ENCODE measurements at regions not wholly inside any gene's neighbourhood (a gene's known extent, or its start where the extent isn't known, plus 50 kb on each side); places are given as distances from the start of the nearest gene placed in this dataset.
"Not testable (repeated sequence)": the region's sequence is repeated elsewhere in the genome, so short reads cannot be mapped to it uniquely, and the experiment has no call there.

DNA sequence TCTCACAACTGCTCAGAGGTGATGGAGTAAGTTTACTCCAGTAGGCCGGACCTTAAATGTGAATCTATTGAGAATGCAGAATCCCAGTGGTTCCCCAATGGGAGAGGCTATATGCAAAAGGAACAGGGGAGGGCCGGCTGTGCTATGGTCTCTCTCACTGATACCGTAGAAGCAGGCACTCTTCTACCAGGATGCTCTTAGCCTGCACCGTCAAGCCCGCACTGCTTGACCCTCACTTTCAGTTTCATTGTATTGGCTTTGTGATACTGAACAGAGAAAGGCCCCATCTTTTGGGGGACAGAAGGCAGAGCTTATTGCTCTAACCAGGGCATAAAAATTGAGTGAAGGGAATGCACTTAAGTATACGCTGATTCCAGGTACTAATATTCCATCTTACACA, 615.0 kb upstream of the RGMB start:
- H3K4me1 ChIP-seq (ENCODE audit: insufficient read depth, low read length): no peaks in the 10 kb centered on the region
- H3K27me3 ChIP-seq (ENCODE audit: insufficient read depth, low read length): no peaks in the 10 kb centered on the region
- no peaks in the 10 kb centered on the region for H3K9me3 ChIP-seq (ENCODE audit: insufficient read depth, low read depth, low read length)
- no peak overlapping the region for H3K27ac ChIP-seq (ENCODE audit: low read length)
- H3K9ac ChIP-seq (ENCODE audit: low read depth, low read length): no peak overlapping the region
- no peak overlapping the region for H3K4me3 ChIP-seq (ENCODE audit: low read length)
- no peaks in the 10 kb centered on the region for H3K36me3 ChIP-seq (ENCODE audit: insufficient read depth, low read depth, low read length)

DNA sequence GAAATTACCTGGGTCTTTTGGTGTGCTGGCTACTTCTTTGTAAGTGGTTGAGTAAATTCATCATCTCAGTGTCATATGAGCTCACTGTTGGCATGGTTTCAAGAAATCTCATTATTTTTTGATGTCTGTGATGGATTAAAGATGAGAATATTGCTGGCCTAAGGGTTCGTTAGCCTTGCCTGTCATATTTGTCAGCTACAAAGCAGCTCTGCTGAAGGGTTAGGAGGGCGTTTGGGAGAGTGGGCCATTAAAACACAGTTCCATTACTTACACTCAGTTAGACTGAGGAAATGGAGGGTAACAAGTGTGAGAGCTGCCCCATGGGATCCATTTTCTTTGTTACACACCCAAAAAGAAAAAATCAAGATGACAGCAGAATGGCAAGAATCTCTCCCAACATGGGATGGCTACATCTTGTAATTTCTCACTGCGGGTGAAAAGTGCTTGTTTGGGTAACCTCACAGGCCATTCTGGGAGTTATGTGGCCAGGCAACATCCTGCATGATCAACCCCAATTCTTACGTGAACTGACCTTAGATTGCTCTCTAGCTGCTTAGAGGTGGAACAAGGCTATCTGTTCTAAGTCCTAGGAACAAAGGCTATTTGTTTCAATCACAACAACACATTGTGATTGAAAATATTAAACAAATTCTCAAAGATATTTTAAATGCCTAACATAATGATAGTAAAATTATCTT, 609.5 kb upstream of the RGMB start:
- Histone ChIP-seq H3K27ac (ENCODE audit: low read length) (no peak overlapping the region), H3K36me3 (ENCODE audit: insufficient read depth, low read depth, low read length) (no peaks in the 10 kb centered on the region), H3K9ac (ENCODE audit: low read depth, low read length) (no peak overlapping the region), H3K27me3 (ENCODE audit: insufficient read depth, low read length) (no peaks in the 10 kb centered on the region), H3K4me3 (ENCODE audit: low read length) (no peak overlapping the region), H3K9me3 (ENCODE audit: insufficient read depth, low read depth, low read length) (no peaks in the 10 kb centered on the region), H3K4me1 (ENCODE audit: insufficient read depth, low read length) (no peaks in the 10 kb centered on the region)

DNA sequence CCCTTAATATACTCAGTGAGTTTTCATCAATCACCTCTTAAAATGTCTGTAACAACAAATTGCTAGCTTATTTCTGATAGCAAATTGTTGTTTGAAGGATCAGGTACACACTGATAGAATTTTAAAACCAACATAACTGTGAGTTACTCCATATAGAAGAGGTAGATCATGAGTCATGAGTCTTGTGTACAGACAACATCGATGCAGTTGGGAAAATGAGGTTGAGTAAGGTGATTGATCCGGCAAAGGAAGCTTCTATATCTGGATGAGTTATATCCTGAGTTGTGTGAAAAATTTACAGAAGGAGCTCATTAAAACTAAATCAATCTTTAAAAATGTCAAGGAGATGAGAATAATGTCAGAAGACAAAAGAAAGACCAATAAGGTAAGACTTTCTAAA, 604.6 kb upstream of the RGMB start:
- Histone ChIP-seq H3K9ac (ENCODE audit: low read depth, low read length) (no peak overlapping the region), H3K4me3 (ENCODE audit: low read length) (no peak overlapping the region), H3K9me3 (ENCODE audit: insufficient read depth, low read depth, low read length) (no peaks in the 10 kb centered on the region), H3K4me1 (ENCODE audit: insufficient read depth, low read length) (no peaks in the 10 kb centered on the region), H3K27me3 (ENCODE audit: insufficient read depth, low read length) (no peaks in the 10 kb centered on the region), H3K27ac (ENCODE audit: low read length) (no peak overlapping the region), H3K36me3 (ENCODE audit: insufficient read depth, low read depth, low read length) (no peaks in the 10 kb centered on the region)

DNA sequence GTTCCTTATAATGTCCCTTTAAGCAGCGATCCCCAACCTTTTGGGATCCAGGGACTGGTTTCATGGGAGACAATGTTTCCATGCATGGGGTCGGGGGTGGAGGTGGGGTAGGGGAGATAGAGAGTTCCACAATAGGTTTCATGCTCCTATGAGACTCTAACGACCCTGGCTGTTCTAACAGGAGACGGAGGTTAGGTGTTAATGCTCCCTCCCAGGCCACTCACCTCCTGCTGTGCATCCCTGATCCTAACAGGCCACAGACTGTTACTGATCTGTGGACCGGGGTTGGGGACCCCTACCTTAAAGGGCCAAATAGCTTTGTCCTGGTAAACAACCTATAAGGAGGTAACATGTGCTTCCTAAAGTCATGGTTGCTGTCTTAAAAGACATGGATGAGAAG, 602.5 kb upstream of the RGMB start:
- no peaks in the 10 kb centered on the region for H3K36me3 ChIP-seq (ENCODE audit: insufficient read depth, low read depth, low read length)
- H3K9me3 ChIP-seq (ENCODE audit: insufficient read depth, low read depth, low read length): no peaks in the 10 kb centered on the region
- no peaks in the 10 kb centered on the region for H3K27me3 ChIP-seq (ENCODE audit: insufficient read depth, low read length)
- H3K27ac ChIP-seq (ENCODE audit: low read length): no peak overlapping the region
- no peak overlapping the region for H3K4me3 ChIP-seq (ENCODE audit: low read length)
- H3K4me1 ChIP-seq (ENCODE audit: insufficient read depth, low read length): no peaks in the 10 kb centered on the region
- H3K9ac ChIP-seq (ENCODE audit: low read depth, low read length): no peak overlapping the region

DNA sequence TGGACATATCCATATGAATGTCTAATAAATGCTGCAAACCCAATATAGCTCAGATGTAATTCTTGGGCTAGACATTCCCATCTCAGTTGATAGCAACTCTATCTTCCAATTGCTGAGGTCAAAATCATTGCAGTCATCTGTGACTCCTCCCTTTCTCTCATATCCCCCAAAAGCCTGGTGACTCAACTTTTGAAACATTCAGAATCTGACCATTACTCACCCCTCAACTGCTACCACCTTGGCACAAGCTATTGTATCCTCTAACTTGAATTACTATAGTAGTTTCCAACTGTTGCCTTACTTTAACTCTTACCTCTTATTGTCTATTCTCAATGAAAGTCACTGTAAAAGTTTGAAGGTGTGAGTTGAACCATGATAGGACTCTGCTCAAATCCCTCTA, 600.1 kb upstream of the RGMB start:
- H3K9me3 ChIP-seq (ENCODE audit: insufficient read depth, low read depth, low read length): no peaks in the 10 kb centered on the region
- no peak overlapping the region for H3K4me3 ChIP-seq (ENCODE audit: low read length)
- H3K27me3 ChIP-seq (ENCODE audit: insufficient read depth, low read length): no peaks in the 10 kb centered on the region
- no peaks in the 10 kb centered on the region for H3K36me3 ChIP-seq (ENCODE audit: insufficient read depth, low read depth, low read length)
- no peak overlapping the region for H3K9ac ChIP-seq (ENCODE audit: low read depth, low read length)
- H3K4me1 ChIP-seq (ENCODE audit: insufficient read depth, low read length): no peaks in the 10 kb centered on the region
- H3K27ac ChIP-seq (ENCODE audit: low read length): no peak overlapping the region

DNA sequence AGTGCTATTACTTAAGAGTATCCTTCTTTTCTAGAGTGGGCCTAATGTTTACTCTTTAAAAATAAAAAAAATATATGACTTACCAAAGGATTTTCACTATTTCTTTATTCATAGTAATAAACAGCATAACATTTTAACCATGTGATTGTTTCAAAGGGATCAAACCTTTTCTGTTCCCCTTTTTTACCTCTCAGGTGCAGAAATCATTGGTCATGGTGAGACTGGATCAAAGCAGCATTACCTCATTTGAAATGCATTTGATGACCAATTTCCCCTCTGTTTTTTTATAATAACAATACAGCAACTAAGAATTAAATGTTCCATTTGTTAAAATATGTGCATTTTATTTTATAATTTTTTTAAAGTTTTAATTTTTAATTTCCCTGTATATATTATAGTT, 598.0 kb upstream of the RGMB start:
- no peaks in the 10 kb centered on the region for H3K4me1 ChIP-seq (ENCODE audit: insufficient read depth, low read length)
- no peaks in the 10 kb centered on the region for H3K36me3 ChIP-seq (ENCODE audit: insufficient read depth, low read depth, low read length)
- H3K27ac ChIP-seq (ENCODE audit: low read length): no peak overlapping the region
- H3K9me3 ChIP-seq (ENCODE audit: insufficient read depth, low read depth, low read length): no peaks in the 10 kb centered on the region
- H3K27me3 ChIP-seq (ENCODE audit: insufficient read depth, low read length): no peaks in the 10 kb centered on the region
- H3K4me3 ChIP-seq (ENCODE audit: low read length): no peak overlapping the region
- no peak overlapping the region for H3K9ac ChIP-seq (ENCODE audit: low read depth, low read length)

DNA sequence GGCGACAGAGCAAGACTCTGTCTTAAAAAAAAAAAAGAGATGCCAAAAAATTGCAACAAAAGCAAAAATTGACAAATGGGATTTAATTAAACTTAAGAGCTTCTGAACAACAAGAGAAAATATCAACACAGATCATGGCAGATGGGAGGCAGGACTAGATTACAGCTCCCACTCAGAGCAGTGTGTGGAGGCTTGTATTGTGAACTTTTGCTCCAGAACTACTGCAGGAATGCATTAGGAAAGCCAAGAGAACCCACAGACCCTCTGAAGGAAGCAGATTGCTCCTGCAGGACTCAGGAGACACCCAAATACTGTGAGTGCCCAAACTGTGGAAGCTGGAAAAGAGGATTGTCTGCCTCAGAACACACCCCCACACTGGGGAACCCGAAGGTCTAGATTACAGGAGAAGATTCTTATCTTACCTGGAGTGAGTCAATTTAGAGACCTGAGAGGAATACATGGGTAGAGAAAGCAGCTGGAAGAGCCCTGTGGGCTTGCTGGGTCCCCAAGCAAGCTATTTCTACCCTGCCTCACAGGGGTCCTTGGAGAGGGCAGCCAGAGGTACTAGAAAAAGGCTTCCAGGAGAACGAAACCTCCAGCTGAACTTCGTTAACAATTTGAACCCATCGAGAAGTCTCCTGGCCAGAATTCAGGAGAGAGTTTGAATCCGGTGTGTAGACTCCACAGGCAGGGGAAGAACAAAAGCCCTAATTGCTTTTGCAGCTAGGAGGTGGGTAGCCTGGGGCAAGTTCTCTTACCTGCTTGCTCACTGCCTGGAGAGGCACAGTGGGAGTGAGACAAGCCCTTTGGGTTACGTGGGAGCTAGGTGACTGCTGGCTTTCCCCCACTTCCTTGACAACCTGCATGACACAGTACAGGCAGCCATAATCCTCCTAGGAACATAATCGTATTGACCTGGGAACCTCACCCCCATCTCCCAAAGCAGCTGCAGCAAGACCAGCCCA, 593.4 kb upstream of the RGMB start:
- no peaks in the 10 kb centered on the region for H3K9me3 ChIP-seq (ENCODE audit: insufficient read depth, low read depth, low read length)

DNA sequence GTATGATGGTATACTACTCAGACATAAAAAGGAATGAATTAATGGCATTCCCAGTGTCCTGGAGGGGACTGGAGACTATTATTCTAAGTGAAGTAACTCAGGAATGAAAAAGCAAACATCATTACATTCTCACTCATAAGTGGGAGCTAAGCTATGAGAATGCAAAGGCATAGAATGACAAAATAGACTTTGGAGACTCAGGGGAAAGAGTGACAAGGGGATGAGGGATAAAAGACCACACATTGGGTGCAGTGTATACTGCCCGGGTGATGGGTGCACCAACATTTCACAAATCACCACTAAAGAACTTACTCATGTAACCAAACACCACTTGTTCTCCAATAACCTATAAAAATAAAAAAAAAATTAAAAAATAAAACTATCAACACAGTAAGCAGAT, 587.3 kb upstream of the RGMB start:
- H3K9me3 ChIP-seq (ENCODE audit: insufficient read depth, low read depth, low read length): no peaks in the 10 kb centered on the region
- no peaks in the 10 kb centered on the region for H3K36me3 ChIP-seq (ENCODE audit: insufficient read depth, low read depth, low read length)
- no peaks in the 10 kb centered on the region for H3K27me3 ChIP-seq (ENCODE audit: insufficient read depth, low read length)
- no peak overlapping the region for H3K27ac ChIP-seq (ENCODE audit: low read length)
- H3K4me1 ChIP-seq (ENCODE audit: insufficient read depth, low read length): no peaks in the 10 kb centered on the region
- no peak overlapping the region for H3K4me3 ChIP-seq (ENCODE audit: low read length)
- no peak overlapping the region for H3K9ac ChIP-seq (ENCODE audit: low read depth, low read length)

More for the DNA sequence above, 593.4 kb upstream of the RGMB start:
- Histone ChIP-seq H3K36me3 (ENCODE audit: insufficient read depth, low read depth, low read length) (no peaks in the 10 kb centered on the region), H3K27me3 (ENCODE audit: insufficient read depth, low read length) (no peaks in the 10 kb centered on the region), H3K4me1 (ENCODE audit: insufficient read depth, low read length) (no peaks in the 10 kb centered on the region), H3K4me3 (ENCODE audit: low read length) (no peak overlapping the region), H3K27ac (ENCODE audit: low read length) (no peak overlapping the region), H3K9ac (ENCODE audit: low read depth, low read length) (no peak overlapping the region)

DNA sequence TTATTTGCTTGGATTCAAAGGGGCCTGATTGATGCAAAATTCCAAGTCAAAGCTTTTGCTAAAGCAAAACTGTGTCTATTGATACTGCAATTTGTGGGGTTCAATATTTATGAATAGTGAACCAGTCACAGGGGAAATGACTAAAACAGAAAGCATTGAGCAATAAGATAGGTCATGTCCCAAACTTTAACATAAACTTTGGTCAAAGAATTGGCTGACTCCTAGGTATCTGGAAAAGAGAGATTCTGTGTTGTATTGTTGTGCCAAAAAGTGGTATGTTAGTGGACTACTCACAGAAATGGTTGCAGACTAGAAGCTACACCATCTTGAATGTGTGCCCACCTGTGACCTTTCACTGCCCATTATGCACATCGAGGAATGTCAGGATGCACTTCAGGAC, 585.5 kb upstream of the RGMB start:
- Histone ChIP-seq H3K9me3 (ENCODE audit: insufficient read depth, low read depth, low read length) (no peaks in the 10 kb centered on the region), H3K36me3 (ENCODE audit: insufficient read depth, low read depth, low read length) (no peaks in the 10 kb centered on the region), H3K4me3 (ENCODE audit: low read length) (no peak overlapping the region), H3K9ac (ENCODE audit: low read depth, low read length) (no peak overlapping the region), H3K4me1 (ENCODE audit: insufficient read depth, low read length) (no peaks in the 10 kb centered on the region), H3K27me3 (ENCODE audit: insufficient read depth, low read length) (no peaks in the 10 kb centered on the region), H3K27ac (ENCODE audit: low read length) (no peak overlapping the region)

DNA sequence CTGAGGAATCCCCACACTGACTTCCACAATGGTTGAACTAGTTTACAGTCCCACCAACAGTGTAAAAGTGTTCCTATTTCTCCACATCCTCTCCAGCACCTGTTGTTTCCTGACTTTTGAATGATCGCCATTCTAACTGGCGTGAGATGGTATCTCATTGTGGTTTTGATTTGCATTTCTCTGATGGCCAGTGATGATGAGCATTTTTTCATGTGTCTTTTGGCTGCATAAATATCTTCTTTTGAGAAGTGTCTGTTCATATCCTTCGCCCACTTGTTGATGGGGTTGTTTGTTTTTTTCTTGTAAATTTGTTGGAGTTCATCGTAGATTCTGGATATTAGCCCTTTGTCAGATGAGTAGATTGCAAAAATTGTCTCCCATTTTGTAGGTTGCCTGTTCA, 583.1 kb upstream of the RGMB start:
- H3K9ac ChIP-seq (ENCODE audit: low read depth, low read length); H3K4me3 ChIP-seq (ENCODE audit: low read length); H3K27ac ChIP-seq (ENCODE audit: low read length); H3K27me3 ChIP-seq (ENCODE audit: insufficient read depth, low read length); H3K36me3 ChIP-seq (ENCODE audit: insufficient read depth, low read depth, low read length); H3K4me1 ChIP-seq (ENCODE audit: insufficient read depth, low read length); H3K9me3 ChIP-seq (ENCODE audit: insufficient read depth, low read depth, low read length): not testable (repeated sequence)

DNA sequence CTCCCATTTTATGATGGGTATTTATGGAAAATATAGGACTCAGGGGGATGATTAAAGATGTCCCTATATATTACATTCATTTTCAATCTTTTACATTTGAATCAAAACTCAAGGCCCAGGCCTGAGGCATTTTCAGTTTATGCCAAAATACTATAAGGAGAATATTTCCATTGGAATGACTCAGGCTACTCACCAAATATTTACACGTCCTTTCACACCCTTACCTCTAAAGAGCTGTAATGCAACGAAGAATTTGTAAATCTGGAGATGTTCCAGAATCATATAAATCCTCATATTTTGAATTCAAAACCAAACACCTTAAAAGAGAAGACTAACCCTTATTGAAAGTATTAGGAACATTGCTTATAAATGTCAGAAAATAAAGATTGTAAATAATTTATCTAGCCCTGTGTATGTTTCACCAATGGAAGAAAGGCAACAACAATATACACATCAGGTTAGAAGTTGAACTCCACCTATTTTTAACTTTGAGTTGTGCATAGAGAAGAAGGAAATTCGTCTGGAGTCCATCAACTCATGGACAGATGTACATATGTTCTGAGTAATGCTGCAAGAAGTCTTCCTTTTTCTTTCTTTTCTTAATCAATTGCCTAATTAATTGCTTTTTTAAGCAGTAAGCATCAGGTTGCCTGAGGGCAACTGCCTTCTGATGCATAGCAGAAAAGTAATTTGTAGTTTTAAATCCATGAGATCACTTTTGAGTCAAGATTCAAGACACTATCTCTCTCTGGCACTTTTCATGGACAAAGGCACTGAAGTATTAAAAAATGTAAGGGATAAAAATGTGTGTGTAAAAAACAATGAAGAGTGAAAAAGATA, 579.3 kb upstream of the RGMB start:
- H3K4me3 ChIP-seq (ENCODE audit: low read length): no peak overlapping the region
- H3K9ac ChIP-seq (ENCODE audit: low read depth, low read length): no peak overlapping the region
- no peak overlapping the region for H3K27ac ChIP-seq (ENCODE audit: low read length)
- no peaks in the 10 kb centered on the region for H3K9me3 ChIP-seq (ENCODE audit: insufficient read depth, low read depth, low read length)
- H3K27me3 ChIP-seq (ENCODE audit: insufficient read depth, low read length): no peaks in the 10 kb centered on the region
- no peaks in the 10 kb centered on the region for H3K4me1 ChIP-seq (ENCODE audit: insufficient read depth, low read length)
- H3K36me3 ChIP-seq (ENCODE audit: insufficient read depth, low read depth, low read length): no peaks in the 10 kb centered on the region
